ENCODE measurements at regions not wholly inside any gene's neighbourhood (a gene's known extent, or its start where the extent isn't known, plus 50 kb on each side); places are given as distances from the start of the nearest gene placed in this dataset.

- Histone ChIP-seq H3K4me3 (ENCODE audit: low read depth, low read length) (no peak overlapping the region), H3K36me3 (ENCODE audit: insufficient read depth) (no peaks in the 10 kb centered on the region), H3K4me1 (ENCODE audit: insufficient read depth) (no peaks in the 10 kb centered on the region), H3K27ac (ENCODE audit: low read depth) (no peak overlapping the region)
- WGBS = 88% methylated on average over 1 of the region's 1 CpG
- DNase-seq (ENCODE audit: extremely low spot score) = no peak
Observed at GRCh38 chr4:29521281-29521680, 1198.9 kb upstream of the PCDH7 start.

- Histone ChIP-seq H3K27ac (ENCODE audit: low read depth) (no peak overlapping the region), H3K36me3 (ENCODE audit: insufficient read depth) (no peaks in the 10 kb centered on the region), H3K4me1 (ENCODE audit: insufficient read depth) (no peaks in the 10 kb centered on the region), H3K4me3 (ENCODE audit: low read depth, low read length) (no peak overlapping the region)
- 72% methylated on average over 3 of the region's 3 CpGs for WGBS
- no peak for DNase-seq (ENCODE audit: extremely low spot score)
Observed at GRCh38 chr4:29536745-29537144, 1183.4 kb upstream of the PCDH7 start.

GRCh38 chr4:29538889-29539646, 1181.1 kb upstream of the PCDH7 start:
- no peak for DNase-seq (ENCODE audit: extremely low spot score)
- 79% methylated on average over 4 of the region's 4 CpGs for WGBS
- H3K36me3 ChIP-seq (ENCODE audit: insufficient read depth) = no peaks in the 10 kb centered on the region

GRCh38 chr4:29540439-29541102, 1179.6 kb upstream of the PCDH7 start:
- Histone ChIP-seq H3K36me3 (ENCODE audit: insufficient read depth) (no peaks in the 10 kb centered on the region), H3K4me1 (ENCODE audit: insufficient read depth) (no peaks in the 10 kb centered on the region), H3K4me3 (ENCODE audit: low read depth, low read length) (no peak overlapping the region), H3K27ac (ENCODE audit: low read depth) (no peak overlapping the region)
- DNase-seq (ENCODE audit: extremely low spot score) = no peak
- 81% methylated on average over 2 of the region's 2 CpGs for WGBS

More at GRCh38 chr4:29538889-29539646, 1181.1 kb upstream of the PCDH7 start:
- no peaks in the 10 kb centered on the region for H3K4me1 ChIP-seq (ENCODE audit: insufficient read depth)
- no peak overlapping the region for H3K27ac ChIP-seq (ENCODE audit: low read depth)
- no peak overlapping the region for H3K4me3 ChIP-seq (ENCODE audit: low read depth, low read length)

GRCh38 chr4:29541757-29542156, 1178.4 kb upstream of the PCDH7 start:
- no peaks in the 10 kb centered on the region for H3K36me3 ChIP-seq (ENCODE audit: insufficient read depth)
- H3K4me1 ChIP-seq (ENCODE audit: insufficient read depth) = no peaks in the 10 kb centered on the region
- 92% methylated on average over 6 of the region's 6 CpGs for WGBS
- H3K27ac ChIP-seq (ENCODE audit: low read depth) = no peak overlapping the region
- DNase-seq (ENCODE audit: extremely low spot score) = no peak
- H3K4me3 ChIP-seq (ENCODE audit: low read depth, low read length) = no peak overlapping the region

- H3K4me3 ChIP-seq (ENCODE audit: low read depth, low read length) = no peak overlapping the region
- H3K4me1 ChIP-seq (ENCODE audit: insufficient read depth) = no peaks in the 10 kb centered on the region
- no peaks in the 10 kb centered on the region for H3K36me3 ChIP-seq (ENCODE audit: insufficient read depth)
- no peak for DNase-seq (ENCODE audit: extremely low spot score)
- H3K27ac ChIP-seq (ENCODE audit: low read depth) = no peak overlapping the region
Observed at GRCh38 chr4:29549342-29549741, 1170.8 kb upstream of the PCDH7 start.

GRCh38 chr4:29551821-29552220, 1168.3 kb upstream of the PCDH7 start:
- H3K4me3 ChIP-seq (ENCODE audit: low read depth, low read length) = no peak overlapping the region
- no peak for DNase-seq (ENCODE audit: extremely low spot score)
- H3K36me3 ChIP-seq (ENCODE audit: insufficient read depth) = no peaks in the 10 kb centered on the region
- WGBS = 31% methylated on average over 1 of the region's 1 CpG
- no peaks in the 10 kb centered on the region for H3K4me1 ChIP-seq (ENCODE audit: insufficient read depth)
- H3K27ac ChIP-seq (ENCODE audit: low read depth) = no peak overlapping the region

- H3K36me3 ChIP-seq (ENCODE audit: insufficient read depth) = no peaks in the 10 kb centered on the region
- DNase-seq (ENCODE audit: extremely low spot score) = no peak
- H3K4me1 ChIP-seq (ENCODE audit: insufficient read depth) = no peaks in the 10 kb centered on the region
- 85% methylated on average over 1 of the region's 1 CpG for WGBS
- H3K4me3 ChIP-seq (ENCODE audit: low read depth, low read length) = no peak overlapping the region
- H3K27ac ChIP-seq (ENCODE audit: low read depth) = no peak overlapping the region
Observed at GRCh38 chr4:29553846-29554245, 1166.3 kb upstream of the PCDH7 start.

GRCh38 chr4:29558789-29559188, 1161.4 kb upstream of the PCDH7 start:
- Histone ChIP-seq H3K27ac (ENCODE audit: low read depth) (no peak overlapping the region), H3K4me3 (ENCODE audit: low read depth, low read length) (no peak overlapping the region), H3K4me1 (ENCODE audit: insufficient read depth) (no peaks in the 10 kb centered on the region), H3K36me3 (ENCODE audit: insufficient read depth) (no peaks in the 10 kb centered on the region)
- DNase-seq (ENCODE audit: extremely low spot score) = no peak

- no peak for DNase-seq (ENCODE audit: extremely low spot score)
- no peaks in the 10 kb centered on the region for H3K4me1 ChIP-seq (ENCODE audit: insufficient read depth)
- H3K27ac ChIP-seq (ENCODE audit: low read depth) = no peak overlapping the region
- H3K36me3 ChIP-seq (ENCODE audit: insufficient read depth) = no peaks in the 10 kb centered on the region
- H3K4me3 ChIP-seq (ENCODE audit: low read depth, low read length) = no peak overlapping the region
Observed at GRCh38 chr4:29559286-29559685, 1160.9 kb upstream of the PCDH7 start.

GRCh38 chr4:29560452-29560851, 1159.7 kb upstream of the PCDH7 start:
- Histone ChIP-seq H3K36me3 (ENCODE audit: insufficient read depth) (no peaks in the 10 kb centered on the region), H3K4me1 (ENCODE audit: insufficient read depth) (no peaks in the 10 kb centered on the region), H3K27ac (ENCODE audit: low read depth) (no peak overlapping the region), H3K4me3 (ENCODE audit: low read depth, low read length) (no peak overlapping the region)
- 82% methylated on average over 1 of the region's 1 CpG for WGBS
- no peak for DNase-seq (ENCODE audit: extremely low spot score)

GRCh38 chr4:29565256-29565655, 1154.9 kb upstream of the PCDH7 start:
- DNase-seq (ENCODE audit: extremely low spot score) = no peak
- WGBS = 85% methylated on average over 2 of the region's 2 CpGs
- no peak overlapping the region for H3K4me3 ChIP-seq (ENCODE audit: low read depth, low read length)
- H3K36me3 ChIP-seq (ENCODE audit: insufficient read depth) = no peaks in the 10 kb centered on the region
- H3K4me1 ChIP-seq (ENCODE audit: insufficient read depth) = no peaks in the 10 kb centered on the region
- H3K27ac ChIP-seq (ENCODE audit: low read depth) = no peak overlapping the region

- 92% methylated on average over 1 of the region's 1 CpG for WGBS
- no peak for DNase-seq (ENCODE audit: extremely low spot score)
- H3K27ac ChIP-seq (ENCODE audit: low read depth) = no peak overlapping the region
Observed at GRCh38 chr4:29566371-29566770, 1153.8 kb upstream of the PCDH7 start.

GRCh38 chr4:29571322-29571721, 1148.8 kb upstream of the PCDH7 start:
- H3K27ac ChIP-seq (ENCODE audit: low read depth) = no peak overlapping the region
- 85% methylated on average over 3 of the region's 3 CpGs for WGBS
- H3K4me3 ChIP-seq (ENCODE audit: low read depth, low read length) = no peak overlapping the region
- no peak for DNase-seq (ENCODE audit: extremely low spot score)
- no peaks in the 10 kb centered on the region for H3K36me3 ChIP-seq (ENCODE audit: insufficient read depth)
- H3K4me1 ChIP-seq (ENCODE audit: insufficient read depth) = no peaks in the 10 kb centered on the region

More at GRCh38 chr4:29566371-29566770, 1153.8 kb upstream of the PCDH7 start:
- H3K4me3 ChIP-seq (ENCODE audit: low read depth, low read length) = no peak overlapping the region
- no peaks in the 10 kb centered on the region for H3K36me3 ChIP-seq (ENCODE audit: insufficient read depth)
- no peaks in the 10 kb centered on the region for H3K4me1 ChIP-seq (ENCODE audit: insufficient read depth)
